ENCODE measurements at regions not wholly inside any gene's neighbourhood (a gene's known extent, or its start where the extent isn't known, plus 50 kb on each side); places are given as distances from the start of the nearest gene placed in this dataset.

DNA sequence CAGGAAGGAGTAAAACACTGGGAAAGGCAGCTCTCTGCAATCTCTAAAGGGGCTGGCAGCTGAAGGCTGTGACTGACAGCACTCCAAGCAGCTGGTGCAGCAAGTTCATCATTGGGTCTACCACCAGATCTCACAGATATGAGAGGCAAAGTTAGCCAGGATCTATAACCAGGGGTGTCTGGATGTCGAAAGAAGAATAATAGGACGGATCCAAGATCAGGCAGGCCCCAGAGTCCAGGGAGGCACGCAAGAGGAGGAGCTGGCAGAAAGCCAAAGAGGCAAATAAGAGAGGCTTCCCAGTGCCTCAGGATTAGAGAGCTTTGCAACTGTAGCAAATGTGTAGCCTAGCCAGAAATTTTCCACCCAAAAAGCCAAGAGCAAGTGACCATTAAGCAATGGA, 77.1 kb downstream of the RBMXL2 start:
- TF ChIP-seq POLR2A (IDR thresholded peaks at IDR 0.05): no peak
- TF ChIP-seq, protein P1, sequence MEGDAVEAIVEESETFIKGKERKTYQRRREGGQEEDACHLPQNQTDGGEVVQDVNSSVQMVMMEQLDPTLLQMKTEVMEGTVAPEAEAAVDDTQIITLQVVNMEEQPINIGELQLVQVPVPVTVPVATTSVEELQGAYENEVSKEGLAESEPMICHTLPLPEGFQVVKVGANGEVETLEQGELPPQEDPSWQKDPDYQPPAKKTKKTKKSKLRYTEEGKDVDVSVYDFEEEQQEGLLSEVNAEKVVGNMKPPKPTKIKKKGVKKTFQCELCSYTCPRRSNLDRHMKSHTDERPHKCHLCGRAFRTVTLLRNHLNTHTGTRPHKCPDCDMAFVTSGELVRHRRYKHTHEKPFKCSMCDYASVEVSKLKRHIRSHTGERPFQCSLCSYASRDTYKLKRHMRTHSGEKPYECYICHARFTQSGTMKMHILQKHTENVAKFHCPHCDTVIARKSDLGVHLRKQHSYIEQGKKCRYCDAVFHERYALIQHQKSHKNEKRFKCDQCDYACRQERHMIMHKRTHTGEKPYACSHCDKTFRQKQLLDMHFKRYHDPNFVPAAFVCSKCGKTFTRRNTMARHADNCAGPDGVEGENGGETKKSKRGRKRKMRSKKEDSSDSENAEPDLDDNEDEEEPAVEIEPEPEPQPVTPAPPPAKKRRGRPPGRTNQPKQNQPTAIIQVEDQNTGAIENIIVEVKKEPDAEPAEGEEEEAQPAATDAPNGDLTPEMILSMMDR (IDR thresholded peaks at IDR 0.05): no peak
